OCI-LY7 (cell line): ENCODE measurements at regions not wholly inside any gene's neighbourhood (a gene's known extent, or its start where the extent isn't known, plus 50 kb on each side); places are given as distances from the start of the nearest gene placed in this dataset.

ENCODE experiments used
- CTCF ChIP-seq: fragments of 200-600 bp; sonication (generic); conservative IDR thresholded peaks from 2 replicates; pipeline ENCODE4 v1.5.1; 2014; ENCODE audit warnings: mild to moderate bottlenecking, antibody characterized with exemption, low read length, moderate library complexity, mixed read lengths
- EZH2phosphoT487 ChIP-seq: fragments of 200-600 bp; sonication (generic); IDR thresholded peaks from 2 replicates; pipeline ENCODE4 v1.6.1; 2018; ENCODE audit warnings: low read depth, borderline replicate concordance, mild to moderate bottlenecking, mixed run types, antibody characterized with exemption, low read length, moderate library complexity, mixed read lengths

- TF ChIP-seq CTCF (no peak), EZH2phosphoT487 (no peak)
Observed at GRCh38 chr9:79208791-79209396, 362.9 kb upstream of the TLE4 start.
